Motor neuron (in vitro differentiated cells): ENCODE measurements at regions not wholly inside any gene's neighbourhood (a gene's known extent, or its start where the extent isn't known, plus 50 kb on each side); places are given as distances from the start of the nearest gene placed in this dataset.
"Not testable (repeated sequence)": the region's sequence is repeated elsewhere in the genome, so short reads cannot be mapped to it uniquely, and the experiment has no call there.

Source experiments
- ATAC-seq, 8 experiments: fragments of 200-7000 bp; cut with Tn5 transposase; replicated peaks in 6 of 8; 2 replicates each; pipeline ENCODE4 v1.8.0; 2021; ENCODE audit warnings: mild to moderate bottlenecking in 8 of 8, moderate library complexity in 8 of 8
- H3K27ac ChIP-seq, 2 donors: fragments of 250-450 bp; sonication (Bioruptor Pico); 2 replicates each; pipeline ENCODE4 v1.9.0; 2021; ENCODE audit warnings: antibody characterized with exemption in 2 of 2, mild to moderate bottlenecking in 2 of 2, moderate library complexity in 1 of 2
- H3K4me1 ChIP-seq, 2 donors: fragments of 250-450 bp; sonication (Bioruptor Pico); replicated peaks in 1 of 2; 2 replicates each; pipeline ENCODE4 v1.6.1; 2021; ENCODE audit warnings: antibody characterized with exemption in 2 of 2, mild to moderate bottlenecking in 2 of 2, moderate library complexity in 1 of 2
- H3K4me3 ChIP-seq, 5 donors: fragments of 250-450 bp; sonication (Bioruptor Pico); 2 replicates each; pipeline ENCODE4 v1.9.0; 2021; ENCODE audit warnings: antibody characterized with exemption in 5 of 5, mild to moderate bottlenecking in 5 of 5, moderate library complexity in 4 of 5
- WGBS, 10 experiments: fragments of 450-650 bp; shearing (Covaris generic); methylation state at CpG; one replicate each; pipeline ENCODE4 v1.0.0; 2022; 5-methylcytosine and 5-hydroxymethylcytosine counted together
- in situ Hi-C, 9 experiments: fragments of 400-800 bp; cut with MboI; loops; one replicate each; pipeline ENCODE4 v1.15.0; 2021; ENCODE audit warnings: low sequenced_read_pairs in 9 of 9, low pct_unique_long_range_greater_than_20kb in 2 of 9; ENCODE audit not compliant: unreplicated experiment in 9 of 9

GRCh38 chr1:186255266-186255665 is 119.8 kb downstream of the TPR start:
- ATAC-seq = peak in 3 of 8 experiments; percentile 17 to 70 (median 29)
- no peak overlapping the region for H3K27ac ChIP-seq
- in situ Hi-C loops = no loop called here
- no peak overlapping the region for H3K4me3 ChIP-seq
- no peaks in the 10 kb centered on the region for H3K4me1 ChIP-seq
- 48 to 94% (median 83%) methylated on average over 3 to 4 of the region's 4 CpGs; no CpG with 5 or more reads in 1 of the 10 experiments for WGBS, 10 experiments

GRCh38 chr1:186250529-186250928 is 124.5 kb downstream of the TPR start:
- Histone ChIP-seq H3K27ac (no peak overlapping the region), H3K4me3 (no peak overlapping the region), H3K4me1 (no peaks in the 10 kb centered on the region)
- ATAC-seq = no peak
- in situ Hi-C loops = no loop called here
- WGBS, 10 experiments = 60 to 91% (median 80%) methylated on average over 1 of the region's 1 CpG; no CpG with 5 or more reads in 5 of the 10 experiments

- H3K27ac ChIP-seq, H3K4me3 ChIP-seq, ATAC-seq, H3K4me1 ChIP-seq: not testable (repeated sequence)
- 0 to 46% (median 9%) methylated on average over 1 of the region's 1 CpG; no CpG with 5 or more reads in 3 of the 10 experiments for WGBS, 10 experiments
- in situ Hi-C loops = loop anchor here in 1 of 9 experiments (25.0 kb wide), 1 partner anchor 1436 kb away; no protein-coding TSS in a partner anchor
Measured at GRCh38 chr1:186248608-186249007, 126.4 kb downstream of the TPR start.

- H3K27ac ChIP-seq = no peak overlapping the region
- no peak overlapping the region for H3K4me3 ChIP-seq
- in situ Hi-C loops = loop anchor here in 1 of 9 experiments (25.0 kb wide), 1 partner anchor 1433 kb away; no protein-coding TSS in a partner anchor
- WGBS, 10 experiments = 40 to 90% (median 78%) methylated on average over 1 to 5 of the region's 6 CpGs; no CpG with 5 or more reads in 5 of the 10 experiments
- no peaks in the 10 kb centered on the region for H3K4me1 ChIP-seq
- no peak for ATAC-seq
Measured at GRCh38 chr1:186244825-186245224, 130.2 kb downstream of the TPR start.
